ENCODE measurements at regions not wholly inside any gene's neighbourhood (a gene's known extent, or its start where the extent isn't known, plus 50 kb on each side); places are given as distances from the start of the nearest gene placed in this dataset.

DNA sequence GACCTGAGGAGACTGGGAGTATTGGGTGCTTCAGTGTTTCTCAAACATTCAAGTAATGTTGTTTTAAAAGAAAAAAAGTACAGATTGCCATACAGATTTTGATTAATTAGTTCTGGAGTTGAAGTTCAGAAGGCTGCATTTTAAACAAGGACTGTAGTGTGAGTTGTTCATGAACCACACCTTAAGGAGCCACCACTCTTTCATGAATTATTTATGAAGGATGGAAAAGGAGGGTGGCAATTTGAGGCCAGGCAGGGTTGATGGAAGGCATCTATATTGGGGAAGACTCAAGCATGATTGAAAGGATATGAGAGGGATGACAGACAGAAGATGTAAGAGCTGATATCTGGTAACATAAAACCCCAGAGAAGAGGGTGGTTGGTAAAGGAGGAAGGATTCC is 146.6 kb upstream of the CAND1 start:
- no peaks in the 10 kb centered on the region for H3K9me3 Mint-ChIP-seq
- H3K4me3 ChIP-seq: no peak overlapping the region
- H3K27ac ChIP-seq (ENCODE audit: low read depth): no peak overlapping the region
- H2AFZ ChIP-seq: no peak overlapping the region
- H3K4me3 Mint-ChIP-seq: no peak overlapping the region
- no peaks in the 10 kb centered on the region for H3K36me3 Mint-ChIP-seq (ENCODE audit: low read depth)
- no peaks in the 10 kb centered on the region for H3K79me2 ChIP-seq (replicated peaks; ENCODE audit: insufficient read depth)
- DNase-seq (ENCODE audit: low spot score): no peak
- no peaks in the 10 kb centered on the region for H3K27me3 ChIP-seq (ENCODE audit: insufficient read depth)
- H4K20me1 ChIP-seq (replicated peaks; ENCODE audit: insufficient read depth): no peaks in the 10 kb centered on the region
- ATAC-seq: no peak
- no peak overlapping the region for H3K4me2 ChIP-seq
- no peaks in the 10 kb centered on the region for H3K4me1 ChIP-seq (ENCODE audit: insufficient read depth)
- no peaks in the 10 kb centered on the region for H3F3A ChIP-seq (replicated peaks; ENCODE audit: low read depth)
- no peaks in the 10 kb centered on the region for H3K36me3 ChIP-seq (ENCODE audit: insufficient read depth)
- H3K9me2 ChIP-seq (ENCODE audit: insufficient read depth): peaks cover 4% of the 10 kb centered on the region; the same call in 1 of the 2 replicates
- no peak for TF ChIP-seq EZH2 (IDR thresholded peaks at IDR 0.05; ENCODE audit: low read depth, unreplicated experiment)
- TF ChIP-seq, protein P1, sequence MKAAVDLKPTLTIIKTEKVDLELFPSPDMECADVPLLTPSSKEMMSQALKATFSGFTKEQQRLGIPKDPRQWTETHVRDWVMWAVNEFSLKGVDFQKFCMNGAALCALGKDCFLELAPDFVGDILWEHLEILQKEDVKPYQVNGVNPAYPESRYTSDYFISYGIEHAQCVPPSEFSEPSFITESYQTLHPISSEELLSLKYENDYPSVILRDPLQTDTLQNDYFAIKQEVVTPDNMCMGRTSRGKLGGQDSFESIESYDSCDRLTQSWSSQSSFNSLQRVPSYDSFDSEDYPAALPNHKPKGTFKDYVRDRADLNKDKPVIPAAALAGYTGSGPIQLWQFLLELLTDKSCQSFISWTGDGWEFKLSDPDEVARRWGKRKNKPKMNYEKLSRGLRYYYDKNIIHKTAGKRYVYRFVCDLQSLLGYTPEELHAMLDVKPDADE (IDR thresholded peaks at IDR 0.05): no peak
- TF ChIP-seq STAT1 (IDR thresholded peaks at IDR 0.05; ENCODE audit: unreplicated experiment): no peak
- TF ChIP-seq, protein P2, sequence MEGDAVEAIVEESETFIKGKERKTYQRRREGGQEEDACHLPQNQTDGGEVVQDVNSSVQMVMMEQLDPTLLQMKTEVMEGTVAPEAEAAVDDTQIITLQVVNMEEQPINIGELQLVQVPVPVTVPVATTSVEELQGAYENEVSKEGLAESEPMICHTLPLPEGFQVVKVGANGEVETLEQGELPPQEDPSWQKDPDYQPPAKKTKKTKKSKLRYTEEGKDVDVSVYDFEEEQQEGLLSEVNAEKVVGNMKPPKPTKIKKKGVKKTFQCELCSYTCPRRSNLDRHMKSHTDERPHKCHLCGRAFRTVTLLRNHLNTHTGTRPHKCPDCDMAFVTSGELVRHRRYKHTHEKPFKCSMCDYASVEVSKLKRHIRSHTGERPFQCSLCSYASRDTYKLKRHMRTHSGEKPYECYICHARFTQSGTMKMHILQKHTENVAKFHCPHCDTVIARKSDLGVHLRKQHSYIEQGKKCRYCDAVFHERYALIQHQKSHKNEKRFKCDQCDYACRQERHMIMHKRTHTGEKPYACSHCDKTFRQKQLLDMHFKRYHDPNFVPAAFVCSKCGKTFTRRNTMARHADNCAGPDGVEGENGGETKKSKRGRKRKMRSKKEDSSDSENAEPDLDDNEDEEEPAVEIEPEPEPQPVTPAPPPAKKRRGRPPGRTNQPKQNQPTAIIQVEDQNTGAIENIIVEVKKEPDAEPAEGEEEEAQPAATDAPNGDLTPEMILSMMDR (conservative IDR thresholded peaks at IDR 0.05; ENCODE audit: low read depth in 2 of 2): no peak
- TF ChIP-seq JUNB (IDR thresholded peaks at IDR 0.05; ENCODE audit: unreplicated experiment): no peak
- no peak overlapping the region for H3K27ac Mint-ChIP-seq
- H3K4me1 Mint-ChIP-seq: no peaks in the 10 kb centered on the region
- no peaks in the 10 kb centered on the region for H3K27me3 Mint-ChIP-seq (ENCODE audit: insufficient read depth, low read depth, poor library complexity)

DNA sequence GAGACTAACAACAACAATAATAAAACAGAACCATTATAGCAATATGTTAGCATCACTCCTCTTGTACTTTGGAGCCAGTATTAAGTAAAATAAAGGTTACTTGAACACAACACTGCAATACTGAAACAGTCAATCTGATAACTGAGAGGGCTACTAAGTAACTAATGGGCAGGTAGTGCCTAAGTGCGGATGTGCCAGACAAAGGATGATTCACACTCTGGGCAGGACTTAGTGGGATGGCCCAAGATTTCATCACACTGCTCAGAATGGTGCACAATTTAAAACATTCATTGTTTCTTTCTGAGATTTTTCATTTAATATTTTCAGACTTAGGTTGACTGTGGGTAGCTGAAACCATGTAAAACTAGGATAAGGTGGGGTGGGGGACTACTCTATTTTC is 131.9 kb upstream of the CAND1 start:
- peaks cover 7% of the 10 kb centered on the region; the same call in 2 of the 3 replicates for H3K4me1 Mint-ChIP-seq
- Histone ChIP-seq H3K4me3 (no peak overlapping the region), H4K20me1 (replicated peaks; ENCODE audit: insufficient read depth) (no peaks in the 10 kb centered on the region), H3K4me2 (no peak overlapping the region), H3K9me2 (ENCODE audit: insufficient read depth) (no peaks in the 10 kb centered on the region), H3K36me3 (ENCODE audit: insufficient read depth) (no peaks in the 10 kb centered on the region), H2AFZ (no peak overlapping the region), H3F3A (replicated peaks; ENCODE audit: low read depth) (no peaks in the 10 kb centered on the region), H3K27me3 (ENCODE audit: insufficient read depth) (no peaks in the 10 kb centered on the region), H3K27ac (ENCODE audit: low read depth) (no peak overlapping the region), H3K79me2 (replicated peaks; ENCODE audit: insufficient read depth) (no peaks in the 10 kb centered on the region), H3K4me1 (ENCODE audit: insufficient read depth) (no peaks in the 10 kb centered on the region)
- ATAC-seq (no peak), DNase-seq (ENCODE audit: low spot score) (no peak)
- H3K27ac Mint-ChIP-seq: no peak overlapping the region
- no peaks in the 10 kb centered on the region for H3K27me3 Mint-ChIP-seq (ENCODE audit: insufficient read depth, low read depth, poor library complexity)
- H3K9me3 Mint-ChIP-seq: no peaks in the 10 kb centered on the region
- H3K4me3 Mint-ChIP-seq: no peak overlapping the region
- no peaks in the 10 kb centered on the region for H3K36me3 Mint-ChIP-seq (ENCODE audit: low read depth)
- TF ChIP-seq CREB1 (CRISPR knock-in tag; IDR thresholded peaks at IDR 0.05; ENCODE audit: low read depth) (no peak), EZH2phosphoT487 (IDR thresholded peaks at IDR 0.05; ENCODE audit: unreplicated experiment) (no peak), JUNB (IDR thresholded peaks at IDR 0.05; ENCODE audit: unreplicated experiment) (no peak), ZNF114 (CRISPR knock-in tag; IDR thresholded peaks at IDR 0.05) (no peak), ZNF331 (CRISPR knock-in tag; IDR thresholded peaks at IDR 0.05; ENCODE audit: low read depth) (no peak)
- TF ChIP-seq, protein P3, sequence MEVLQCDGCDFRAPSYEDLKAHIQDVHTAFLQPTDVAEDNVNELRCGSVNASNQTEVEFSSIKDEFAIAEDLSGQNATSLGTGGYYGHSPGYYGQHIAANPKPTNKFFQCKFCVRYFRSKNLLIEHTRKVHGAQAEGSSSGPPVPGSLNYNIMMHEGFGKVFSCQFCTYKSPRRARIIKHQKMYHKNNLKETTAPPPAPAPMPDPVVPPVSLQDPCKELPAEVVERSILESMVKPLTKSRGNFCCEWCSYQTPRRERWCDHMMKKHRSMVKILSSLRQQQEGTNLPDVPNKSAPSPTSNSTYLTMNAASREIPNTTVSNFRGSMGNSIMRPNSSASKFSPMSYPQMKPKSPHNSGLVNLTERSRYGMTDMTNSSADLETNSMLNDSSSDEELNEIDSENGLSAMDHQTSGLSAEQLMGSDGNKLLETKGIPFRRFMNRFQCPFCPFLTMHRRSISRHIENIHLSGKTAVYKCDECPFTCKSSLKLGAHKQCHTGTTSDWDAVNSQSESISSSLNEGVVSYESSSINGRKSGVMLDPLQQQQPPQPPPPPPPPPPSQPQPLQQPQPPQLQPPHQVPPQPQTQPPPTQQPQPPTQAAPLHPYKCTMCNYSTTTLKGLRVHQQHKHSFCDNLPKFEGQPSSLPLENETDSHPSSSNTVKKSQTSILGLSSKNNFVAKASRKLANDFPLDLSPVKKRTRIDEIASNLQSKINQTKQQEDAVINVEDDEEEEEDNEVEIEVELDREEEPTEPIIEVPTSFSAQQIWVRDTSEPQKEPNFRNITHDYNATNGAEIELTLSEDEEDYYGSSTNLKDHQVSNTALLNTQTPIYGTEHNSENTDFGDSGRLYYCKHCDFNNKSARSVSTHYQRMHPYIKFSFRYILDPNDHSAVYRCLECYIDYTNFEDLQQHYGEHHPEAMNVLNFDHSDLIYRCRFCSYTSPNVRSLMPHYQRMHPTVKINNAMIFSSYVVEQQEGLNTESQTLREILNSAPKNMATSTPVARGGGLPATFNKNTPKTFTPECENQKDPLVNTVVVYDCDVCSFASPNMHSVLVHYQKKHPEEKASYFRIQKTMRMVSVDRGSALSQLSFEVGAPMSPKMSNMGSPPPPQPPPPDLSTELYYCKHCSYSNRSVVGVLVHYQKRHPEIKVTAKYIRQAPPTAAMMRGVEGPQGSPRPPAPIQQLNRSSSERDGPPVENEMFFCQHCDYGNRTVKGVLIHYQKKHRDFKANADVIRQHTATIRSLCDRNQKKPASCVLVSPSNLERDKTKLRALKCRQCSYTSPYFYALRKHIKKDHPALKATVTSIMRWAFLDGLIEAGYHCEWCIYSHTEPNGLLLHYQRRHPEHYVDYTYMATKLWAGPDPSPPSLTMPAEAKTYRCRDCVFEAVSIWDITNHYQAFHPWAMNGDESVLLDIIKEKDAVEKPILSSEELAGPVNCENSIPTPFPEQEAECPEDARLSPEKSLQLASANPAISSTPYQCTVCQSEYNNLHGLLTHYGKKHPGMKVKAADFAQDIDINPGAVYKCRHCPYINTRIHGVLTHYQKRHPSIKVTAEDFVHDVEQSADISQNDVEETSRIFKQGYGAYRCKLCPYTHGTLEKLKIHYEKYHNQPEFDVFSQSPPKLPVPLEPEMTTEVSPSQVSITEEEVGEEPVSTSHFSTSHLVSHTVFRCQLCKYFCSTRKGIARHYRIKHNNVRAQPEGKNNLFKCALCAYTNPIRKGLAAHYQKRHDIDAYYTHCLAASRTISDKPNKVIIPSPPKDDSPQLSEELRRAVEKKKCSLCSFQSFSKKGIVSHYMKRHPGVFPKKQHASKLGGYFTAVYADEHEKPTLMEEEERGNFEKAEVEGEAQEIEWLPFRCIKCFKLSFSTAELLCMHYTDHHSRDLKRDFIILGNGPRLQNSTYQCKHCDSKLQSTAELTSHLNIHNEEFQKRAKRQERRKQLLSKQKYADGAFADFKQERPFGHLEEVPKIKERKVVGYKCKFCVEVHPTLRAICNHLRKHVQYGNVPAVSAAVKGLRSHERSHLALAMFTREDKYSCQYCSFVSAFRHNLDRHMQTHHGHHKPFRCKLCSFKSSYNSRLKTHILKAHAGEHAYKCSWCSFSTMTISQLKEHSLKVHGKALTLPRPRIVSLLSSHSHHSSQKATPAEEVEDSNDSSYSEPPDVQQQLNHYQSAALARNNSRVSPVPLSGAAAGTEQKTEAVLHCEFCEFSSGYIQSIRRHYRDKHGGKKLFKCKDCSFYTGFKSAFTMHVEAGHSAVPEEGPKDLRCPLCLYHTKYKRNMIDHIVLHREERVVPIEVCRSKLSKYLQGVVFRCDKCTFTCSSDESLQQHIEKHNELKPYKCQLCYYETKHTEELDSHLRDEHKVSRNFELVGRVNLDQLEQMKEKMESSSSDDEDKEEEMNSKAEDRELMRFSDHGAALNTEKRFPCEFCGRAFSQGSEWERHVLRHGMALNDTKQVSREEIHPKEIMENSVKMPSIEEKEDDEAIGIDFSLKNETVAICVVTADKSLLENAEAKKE (CRISPR knock-in tag; IDR thresholded peaks at IDR 0.05): no peak
- TF ChIP-seq, protein P2 (conservative IDR thresholded peaks at IDR 0.05; ENCODE audit: low read depth in 2 of 2): no peak
